Right lobe of liver (tissue), 4 donors: ENCODE measurements at regions not wholly inside any gene's neighbourhood (a gene's known extent, or its start where the extent isn't known, plus 50 kb on each side); places are given as distances from the start of the nearest gene placed in this dataset.

Experiments
- CTCF ChIP-seq, 4 donors: fragments of 200-600 bp in 3 of 4; fragments of 450-650 bp in 1 of 4; IDR thresholded peaks; one replicate each; pipeline versions ENCODE4 v1.5.1 to v1.8.0; 2016 to 2022; ENCODE audit warnings: antibody characterized with exemption in 4 of 4, mild to moderate bottlenecking in 2 of 4
- POLR2A ChIP-seq: fragments of 450-650 bp; IDR thresholded peaks from one replicate; pipeline ENCODE4 v1.6.1; 2017; ENCODE audit warnings: antibody characterized with exemption, mild to moderate bottlenecking
- donor health status: DM: no; HTN: no; CAD: no.
- donor health status: DM: no; HTN: no; CAD: no.
- donor health status: DM: no; HTN: yes; CAD: no.

- TF ChIP-seq CTCF (IDR thresholded peaks at IDR 0.05): no peak
- TF ChIP-seq POLR2A: no peak
Observed at GRCh38 chr16:5793556-5793955, 696.0 kb upstream of the EEF2KMT start.
